H1 (cell line): ENCODE measurements at regions not wholly inside any gene's neighbourhood (a gene's known extent, or its start where the extent isn't known, plus 50 kb on each side); places are given as distances from the start of the nearest gene placed in this dataset.

Source experiments
- CTCF ChIA-PET: fragments of 300-600 bp; sonication (Branson Sonifier 250); formaldehyde crosslinking; loops from one replicate; lab custom pipeline; 2021; ENCODE audit not compliant: partially characterized antibody; lab: Charles Lee
- POLR2A ChIA-PET: fragments of 300-600 bp; sonication (Branson Sonifier 250); formaldehyde crosslinking; loops from one replicate; lab custom pipeline; 2021; ENCODE audit warnings: inconsistent platforms; ENCODE audit not compliant: partially characterized antibody; lab: Charles Lee
- DNase-seq, 2 experiments: peaks; one replicate each; pipeline versions ENCODE4 v3.0.0 to v3.0.0-alpha.2; 2010 to 2022; ENCODE audit warnings: low spot score in 2 of 2, low read depth in 1 of 2, mixed read lengths in 1 of 2
- FAIRE-seq: peaks from 2 replicates; lab custom pipeline; 2011; peaks lifted over from hg19 to GRCh38; lab: Jason Lieb, UNC
- H2AFZ ChIP-seq: 2 replicates; pipeline ENCODE4 v1.8.1; 2012; ENCODE audit warnings: low read length, inconsistent platforms
- H2AK5ac ChIP-seq: 2 replicates; pipeline ENCODE4 v1.6.1; 2013; ENCODE audit warnings: low read depth, low read length
- H2BK120ac ChIP-seq: replicated peaks from 2 replicates; pipeline ENCODE3; 2013; ENCODE audit warnings: low read depth, low read length, inconsistent platforms
- H2BK12ac ChIP-seq: 2 replicates; pipeline ENCODE4 v1.6.1; 2013; ENCODE audit warnings: low read depth, low read length
- H2BK15ac ChIP-seq: 2 replicates; pipeline ENCODE4 v1.6.1; 2013; ENCODE audit warnings: low read length
- H2BK20ac ChIP-seq: 2 replicates; pipeline ENCODE4 v1.6.1; 2013; ENCODE audit warnings: low read length
- H2BK5ac ChIP-seq: 2 replicates; pipeline ENCODE4 v1.6.1; 2013; ENCODE audit warnings: low read depth, low read length
- H3K14ac ChIP-seq: 2 replicates; pipeline ENCODE4 v1.6.1; 2013; ENCODE audit warnings: inconsistent platforms; ENCODE audit not compliant: insufficient read length
- H3K18ac ChIP-seq: 2 replicates; pipeline ENCODE4 v1.6.1; 2013; ENCODE audit warnings: low read length; ENCODE audit errors: extremely low read depth
- H3K23ac ChIP-seq: 2 replicates; pipeline ENCODE4 v1.6.1; 2013; ENCODE audit warnings: inconsistent platforms; ENCODE audit not compliant: insufficient read length
- H3K23me2 ChIP-seq: 2 replicates; pipeline ENCODE4 v1.6.1; 2013; ENCODE audit warnings: low read depth, low read length
- H3K27ac ChIP-seq: 2 replicates; pipeline ENCODE4 v1.6.1; 2011; ENCODE audit warnings: low read depth, low read length, inconsistent platforms
- H3K27me3 ChIP-seq, 4 experiments: replicated peaks in 1 of 4; 1 replicate in 1 of 4; 2 replicates in 3 of 4; pipeline versions ENCODE4 v1.6.1 to v1.8.1; 2011 to 2013; ENCODE audit warnings: low read length in 3 of 4, mild to moderate bottlenecking in 3 of 4, inconsistent platforms in 2 of 4, mixed read lengths in 2 of 4, moderate library complexity in 1 of 4; ENCODE audit not compliant: control insufficient read depth in 3 of 4, insufficient read depth in 3 of 4; ENCODE audit errors: extremely low read depth in 1 of 4
- H3K36me3 ChIP-seq, 4 experiments: 2 replicates each; pipeline versions ENCODE4 v1.6.1 to v1.8.1; 2011 to 2013; ENCODE audit warnings: mild to moderate bottlenecking in 4 of 4, low read length in 3 of 4, moderate library complexity in 2 of 4, control low read depth in 1 of 4, inconsistent platforms in 1 of 4; ENCODE audit not compliant: insufficient read depth in 4 of 4, control insufficient read depth in 2 of 4
- H3K4ac ChIP-seq: replicated peaks from 2 replicates; pipeline ENCODE3; 2013; ENCODE audit warnings: low read length, low read depth, mixed read lengths, inconsistent platforms; ENCODE audit not compliant: insufficient read length
- H3K4me1 ChIP-seq, 4 experiments: replicated peaks in 1 of 4; 1 replicate in 1 of 4; 2 replicates in 3 of 4; pipeline versions ENCODE4 v1.6.1 to v1.8.1; 2011 to 2013; ENCODE audit warnings: low read length in 3 of 4, inconsistent platforms in 2 of 4, mixed read lengths in 1 of 4; ENCODE audit not compliant: insufficient read depth in 4 of 4, control insufficient read depth in 3 of 4
- H3K4me2 ChIP-seq, 2 experiments: 2 replicates each; pipeline versions ENCODE4 v1.6.1 to v1.8.1; 2011 to 2013; ENCODE audit warnings: low read depth in 2 of 2, low read length in 2 of 2, control low read depth in 1 of 2, inconsistent platforms in 1 of 2, mild to moderate bottlenecking in 1 of 2; ENCODE audit not compliant: insufficient read depth in 1 of 2
- H3K4me3 ChIP-seq, 4 experiments: fragments of 200-600, 300-600 bp in 1 of 4; sonication (generic), shearing (Covaris generic), sonication (Bioruptor Twin) in 1 of 4; 2 replicates each; pipeline versions ENCODE4 v1.5.1 to v1.8.1; 2011 to 2016; ENCODE audit warnings: low read length in 4 of 4, low read depth in 3 of 4, control low read depth in 2 of 4, inconsistent platforms in 2 of 4, mild to moderate bottlenecking in 2 of 4, mixed read lengths in 1 of 4, moderate library complexity in 1 of 4; ENCODE audit not compliant: insufficient read depth in 2 of 4; ENCODE audit errors: extremely low read depth in 1 of 4
- H3K56ac ChIP-seq: replicated peaks from 2 replicates; pipeline ENCODE3; 2013; ENCODE audit warnings: low read depth, mild to moderate bottlenecking, mixed read lengths, low read length, inconsistent platforms; ENCODE audit not compliant: insufficient read length
- H3K79me1 ChIP-seq: 2 replicates; pipeline ENCODE4 v1.6.1; 2013; ENCODE audit warnings: low read depth, low read length, control low read depth
- H3K79me2 ChIP-seq, 2 experiments: 2 replicates each; pipeline versions ENCODE4 v1.6.1 to v1.8.1; 2012 to 2013; ENCODE audit warnings: low read length in 2 of 2, mild to moderate bottlenecking in 2 of 2, inconsistent platforms in 1 of 2; ENCODE audit not compliant: insufficient read depth in 2 of 2, control insufficient read depth in 1 of 2
- H3K9ac ChIP-seq, 4 experiments: replicated peaks in 1 of 4; 1 replicate in 1 of 4; 2 replicates in 3 of 4; pipeline versions ENCODE4 v1.6.1 to v1.8.1; 2011 to 2013; ENCODE audit warnings: low read depth in 3 of 4, low read length in 3 of 4, control low read depth in 2 of 4, mild to moderate bottlenecking in 2 of 4, moderate library complexity in 2 of 4, inconsistent platforms in 1 of 4; ENCODE audit errors: extremely low read depth in 1 of 4
- H3K9me3 ChIP-seq, 2 experiments: 2 replicates each; pipeline versions ENCODE4 v1.6.1 to v1.8.1; 2012 to 2013; ENCODE audit warnings: mild to moderate bottlenecking in 2 of 2, moderate library complexity in 2 of 2, control low read depth in 1 of 2, inconsistent platforms in 1 of 2, low read depth in 1 of 2, low read length in 1 of 2, mixed read lengths in 1 of 2; ENCODE audit not compliant: insufficient read depth in 2 of 2
- H4K20me1 ChIP-seq, 2 experiments: replicated peaks in 1 of 2; 2 replicates each; pipeline versions ENCODE3 to v1.8.1; 2011 to 2013; ENCODE audit warnings: inconsistent platforms in 2 of 2, low read length in 2 of 2, mild to moderate bottlenecking in 1 of 2; ENCODE audit not compliant: insufficient read depth in 2 of 2, control insufficient read depth in 1 of 2
- H4K5ac ChIP-seq: 2 replicates; pipeline ENCODE4 v1.6.1; 2013; ENCODE audit warnings: low read length, low read depth, mixed read lengths, inconsistent platforms; ENCODE audit not compliant: insufficient read length
- H4K8ac ChIP-seq: 2 replicates; pipeline ENCODE4 v1.8.0; 2013; ENCODE audit warnings: mild to moderate bottlenecking, moderate library complexity, low read length, inconsistent platforms; ENCODE audit not compliant: insufficient read depth; ENCODE audit errors: extremely low read depth
- H4K91ac ChIP-seq: replicated peaks from 2 replicates; pipeline ENCODE3; 2013; ENCODE audit warnings: low read length, mixed read lengths, inconsistent platforms; ENCODE audit not compliant: insufficient read length
- ATF3 ChIP-seq: IDR thresholded peaks from 2 replicates; pipeline ENCODE4 v1.6.1; 2011; ENCODE audit warnings: low read depth, mild to moderate bottlenecking, low read length; ENCODE audit not compliant: insufficient read depth
- BCL11A ChIP-seq, 2 experiments: IDR thresholded peaks; one replicate each; pipeline ENCODE4 v1.6.1; 2011; ENCODE audit warnings: low read depth in 2 of 2, low read length in 2 of 2, mild to moderate bottlenecking in 2 of 2
- CTBP2 ChIP-seq: IDR thresholded peaks from 2 replicates; pipeline ENCODE4 v1.7.0; 2011; ENCODE audit warnings: borderline replicate concordance, mild to moderate bottlenecking, moderate library complexity, mixed read lengths, low read length; ENCODE audit not compliant: insufficient read depth, insufficient read length
- EGR1 ChIP-seq: IDR thresholded peaks from 2 replicates; pipeline ENCODE4 v1.6.1; 2011; ENCODE audit warnings: low read depth, low read length, borderline replicate concordance
- EP300 ChIP-seq, 2 experiments: IDR thresholded peaks; 1 replicate in 1 of 2; 2 replicates in 1 of 2; pipeline ENCODE4 v1.6.1; 2011 to 2012; ENCODE audit warnings: low read depth in 2 of 2, low read length in 2 of 2, mild to moderate bottlenecking in 2 of 2, borderline replicate concordance in 1 of 2, inconsistent platforms in 1 of 2, moderate library complexity in 1 of 2
- GTF2F1 ChIP-seq: IDR thresholded peaks from 2 replicates; pipeline ENCODE4 v1.6.1; 2012; ENCODE audit warnings: low read depth, low read length, improper control_type of control experiment, borderline replicate concordance
- MAFK ChIP-seq: IDR thresholded peaks from 2 replicates; pipeline ENCODE4 v1.6.1; 2012; ENCODE audit warnings: low read depth, mild to moderate bottlenecking, improper control_type of control experiment, low read length
- PHF8 ChIP-seq: fragments of 200-600 bp; sonication (generic); conservative IDR thresholded peaks from 2 replicates; pipeline ENCODE4 v1.7.1; 2012; ENCODE audit warnings: low read depth, mild to moderate bottlenecking, inconsistent platforms, low read length, moderate library complexity
- RNF2 ChIP-seq: fragments of 200-900, 300-1000 bp; sonication (generic); IDR thresholded peaks from 2 replicates; pipeline ENCODE4 v1.7.1; 2016; ENCODE audit warnings: borderline replicate concordance, low read depth, mild to moderate bottlenecking, antibody characterized with exemption, low read length; ENCODE audit not compliant: poor library complexity, severe bottlenecking; ENCODE audit errors: missing control alignments
- SIX5 ChIP-seq: IDR thresholded peaks from 2 replicates; pipeline ENCODE4 v1.6.1; 2011; ENCODE audit warnings: mild to moderate bottlenecking, low read depth, low read length
- SP4 ChIP-seq: IDR thresholded peaks from 2 replicates; pipeline ENCODE4 v1.6.1; 2012; ENCODE audit warnings: low read length, inconsistent platforms
- TEAD4 ChIP-seq: IDR thresholded peaks from 2 replicates; pipeline ENCODE4 v1.6.1; 2012; ENCODE audit warnings: low read depth, low read length, inconsistent platforms, mixed read lengths
- YY1 ChIP-seq: IDR thresholded peaks from 2 replicates; pipeline ENCODE4 v1.6.1; 2011; ENCODE audit warnings: low read depth, mild to moderate bottlenecking, low read length

GRCh38 chr4:57774171-57774570, 664.0 kb upstream of the IGFBP7 start:
- no peaks in the 10 kb centered on the region for H3K27me3 ChIP-seq
- TF ChIP-seq GTF2F1 (no peak), PHF8 (no peak), BCL11A (IDR thresholded peaks at IDR 0.05; ENCODE audit: low read depth in 2 of 2, low read length in 2 of 2) (no peak), MAFK (no peak), RNF2 (no peak), SP4 (no peak), TEAD4 (no peak), EP300 (IDR thresholded peaks at IDR 0.05; ENCODE audit: borderline replicate concordance in 1 of 2, low read depth in 2 of 2, low read length in 2 of 2) (no peak), YY1 (no peak), ATF3 (no peak), EGR1 (no peak), SIX5 (no peak), CTBP2 (no peak)
- no peak overlapping the region for H3K27ac ChIP-seq
- ChIA-PET POLR2A (no interaction called here), CTCF (interaction anchor here (1.6 kb wide), 1 partner anchor 198 kb away, joined by 3 read pairs; no protein-coding TSS in a partner anchor)
- H3K4me1 ChIP-seq = no peaks in the 10 kb centered on the region
- no peak overlapping the region for H2BK12ac ChIP-seq
- H3K4me2 ChIP-seq = no peak overlapping the region
- DNase-seq (no peak), FAIRE-seq (no peak)
- no peak overlapping the region for H3K23ac ChIP-seq
- H3K23me2 ChIP-seq = no peaks in the 10 kb centered on the region
- H3K4me3 ChIP-seq = no peak overlapping the region
- H2BK15ac ChIP-seq = no peak overlapping the region
- H3K9me3 ChIP-seq = no peaks in the 10 kb centered on the region
- H2AFZ ChIP-seq = no peak overlapping the region
- H3K14ac ChIP-seq = no peak overlapping the region
- no peak overlapping the region for H3K9ac ChIP-seq
- no peak overlapping the region for H3K18ac ChIP-seq
- no peak overlapping the region for H2BK5ac ChIP-seq
- H2BK120ac ChIP-seq = no peak overlapping the region
- no peak overlapping the region for H4K8ac ChIP-seq
- H3K56ac ChIP-seq = no peak overlapping the region
- no peak overlapping the region for H2AK5ac ChIP-seq
- H4K91ac ChIP-seq = no peak overlapping the region
- H4K20me1 ChIP-seq = no peaks in the 10 kb centered on the region
- H3K36me3 ChIP-seq = no peaks in the 10 kb centered on the region
- no peak overlapping the region for H3K4ac ChIP-seq
- no peak overlapping the region for H4K5ac ChIP-seq
- H2BK20ac ChIP-seq = no peak overlapping the region
- H3K79me2 ChIP-seq = no peaks in the 10 kb centered on the region
- no peaks in the 10 kb centered on the region for H3K79me1 ChIP-seq
